Stimulated activated CD8-positive, alpha-beta memory T cell treated with anti-CD3 and anti-CD28 coated beads, Interleukin-12 subunit alpha, Interleukin-12 subunit beta, amount 100 ng/mL, for 4 hours (primary cell): ENCODE measurements at regions not wholly inside any gene's neighbourhood (a gene's known extent, or its start where the extent isn't known, plus 50 kb on each side); places are given as distances from the start of the nearest gene placed in this dataset.
"Not testable (repeated sequence)": the region's sequence is repeated elsewhere in the genome, so short reads cannot be mapped to it uniquely, and the experiment has no call there.

Experiments
- DNase-seq: peaks from one replicate; pipeline ENCODE4 v3.0.0-alpha.2; 2020; ENCODE audit warnings: low read depth

- no peak for DNase-seq
These were observed 90.0 kb upstream of the GATB start for GRCh38 chr4:151850791-151851213.

GRCh38 chr4:151845551-151845950, 84.7 kb upstream of the GATB start:
- DNase-seq = not testable (repeated sequence)

GRCh38 chr4:151842430-151843079, 81.7 kb upstream of the GATB start:
- no peak for DNase-seq

- DNase-seq = no peak
These were observed 80.3 kb upstream of the GATB start for GRCh38 chr4:151841107-151841506.

- DNase-seq = no peak
These were observed 74.7 kb upstream of the GATB start for GRCh38 chr4:151835467-151835866.

GRCh38 chr4:151833174-151833573, 72.4 kb upstream of the GATB start:
- DNase-seq = no peak

GRCh38 chr4:151831526-151831925, 70.7 kb upstream of the GATB start:
- no peak for DNase-seq

GRCh38 chr4:151830168-151830567, 69.4 kb upstream of the GATB start:
- DNase-seq = no peak

GRCh38 chr4:151829309-151829708, 68.5 kb upstream of the GATB start:
- no peak for DNase-seq

GRCh38 chr4:151824656-151825055, 63.8 kb upstream of the GATB start:
- DNase-seq = no peak

GRCh38 chr4:151822331-151822730, 61.5 kb upstream of the GATB start:
- DNase-seq = no peak

- no peak for DNase-seq
These were observed 59.2 kb upstream of the GATB start for GRCh38 chr4:151820004-151820403.

- DNase-seq = no peak
These were observed 50.6 kb upstream of the GATB start for GRCh38 chr4:151811403-151811802.
